ENCODE measurements at regions not wholly inside any gene's neighbourhood (a gene's known extent, or its start where the extent isn't known, plus 50 kb on each side); places are given as distances from the start of the nearest gene placed in this dataset.

- Histone ChIP-seq H3K9me2 (replicated peaks; ENCODE audit: low read depth, low read length) (no peaks in the 10 kb centered on the region), H3K27me3 (ENCODE audit: insufficient read depth, low read length, poor library complexity, severe bottlenecking) (no peaks in the 10 kb centered on the region), H3K79me2 (ENCODE audit: insufficient read depth, low read length) (no peaks in the 10 kb centered on the region), H3K4me3 (ENCODE audit: low read length, poor library complexity, severe bottlenecking) (no peak overlapping the region), H3K36me3 (ENCODE audit: insufficient read depth, low read length) (no peaks in the 10 kb centered on the region), H2AFZ (ENCODE audit: low read length) (no peak overlapping the region), H3F3A (ENCODE audit: low read depth) (no peaks in the 10 kb centered on the region), H3K9me3 (ENCODE audit: insufficient read depth, low read depth, low read length) (no peaks in the 10 kb centered on the region), H3K9ac (ENCODE audit: low read depth, low read length, poor library complexity, severe bottlenecking) (no peak overlapping the region), H4K20me1 (ENCODE audit: insufficient read depth, low read length, poor library complexity, severe bottlenecking) (no peaks in the 10 kb centered on the region), H3K4me1 (ENCODE audit: insufficient read depth, low read length, poor library complexity, severe bottlenecking) (no peaks in the 10 kb centered on the region), H3K4me2 (ENCODE audit: low read depth, low read length, poor library complexity, severe bottlenecking) (no peak overlapping the region)
- TF ChIP-seq CTCF (conservative IDR thresholded peaks at IDR 0.05; ENCODE audit: low read length) (no peak), EZH2phosphoT487 (IDR thresholded peaks at IDR 0.05; ENCODE audit: borderline replicate concordance) (no peak)
Observed at GRCh38 chr6:134464690-134465411, 146.9 kb upstream of the SGK1 start.

GRCh38 chr6:134458857-134459657 is 141.1 kb upstream of the SGK1 start:
- Histone ChIP-seq H2AFZ (ENCODE audit: low read length) (no peak overlapping the region), H3K9me3 (ENCODE audit: insufficient read depth, low read depth, low read length) (no peaks in the 10 kb centered on the region), H3K79me2 (ENCODE audit: insufficient read depth, low read length) (no peaks in the 10 kb centered on the region), H3K4me2 (ENCODE audit: low read depth, low read length, poor library complexity, severe bottlenecking) (no peak overlapping the region), H3F3A (ENCODE audit: low read depth) (no peaks in the 10 kb centered on the region), H4K20me1 (ENCODE audit: insufficient read depth, low read length, poor library complexity, severe bottlenecking) (no peaks in the 10 kb centered on the region), H3K9me2 (replicated peaks; ENCODE audit: low read depth, low read length) (no peaks in the 10 kb centered on the region), H3K36me3 (ENCODE audit: insufficient read depth, low read length) (no peaks in the 10 kb centered on the region), H3K27me3 (ENCODE audit: insufficient read depth, low read length, poor library complexity, severe bottlenecking) (no peaks in the 10 kb centered on the region), H3K9ac (ENCODE audit: low read depth, low read length, poor library complexity, severe bottlenecking) (no peak overlapping the region), H3K4me3 (ENCODE audit: low read length, poor library complexity, severe bottlenecking) (no peak overlapping the region), H3K4me1 (ENCODE audit: insufficient read depth, low read length, poor library complexity, severe bottlenecking) (no peaks in the 10 kb centered on the region)
- TF ChIP-seq EZH2phosphoT487 (IDR thresholded peaks at IDR 0.05; ENCODE audit: borderline replicate concordance) (no peak), CTCF (conservative IDR thresholded peaks at IDR 0.05; ENCODE audit: low read length) (no peak)

DNA sequence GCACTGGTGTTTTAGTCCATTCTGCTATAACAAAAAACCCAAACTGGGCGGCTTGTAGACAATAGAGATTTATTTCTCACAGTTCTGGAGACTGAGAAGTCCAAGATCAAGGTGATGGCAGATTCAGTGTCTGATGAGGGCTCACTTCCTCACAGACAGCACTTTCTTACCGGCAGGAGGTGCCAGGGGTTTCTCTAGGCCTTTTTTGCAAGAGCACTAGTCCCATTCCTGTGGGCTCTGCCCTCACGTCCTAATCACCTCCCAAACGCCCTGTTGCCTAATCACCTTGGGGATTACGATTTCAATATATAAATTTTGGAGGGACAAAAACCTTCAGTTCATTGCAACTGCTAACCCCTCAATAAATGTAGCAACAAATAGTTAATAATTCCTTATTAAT is 140.0 kb upstream of the SGK1 start:
- Histone ChIP-seq H4K20me1 (ENCODE audit: insufficient read depth, low read length, poor library complexity, severe bottlenecking) (no peaks in the 10 kb centered on the region), H2AFZ (ENCODE audit: low read length) (no peak overlapping the region)

More for the DNA sequence above, 140.0 kb upstream of the SGK1 start:
- Histone ChIP-seq H3K4me3 (ENCODE audit: low read length, poor library complexity, severe bottlenecking) (no peak overlapping the region), H3K4me2 (ENCODE audit: low read depth, low read length, poor library complexity, severe bottlenecking) (no peak overlapping the region), H3K79me2 (ENCODE audit: insufficient read depth, low read length) (no peaks in the 10 kb centered on the region), H3F3A (ENCODE audit: low read depth) (no peaks in the 10 kb centered on the region), H3K9me2 (replicated peaks; ENCODE audit: low read depth, low read length) (no peaks in the 10 kb centered on the region), H3K9ac (ENCODE audit: low read depth, low read length, poor library complexity, severe bottlenecking) (no peak overlapping the region), H3K36me3 (ENCODE audit: insufficient read depth, low read length) (no peaks in the 10 kb centered on the region), H3K4me1 (ENCODE audit: insufficient read depth, low read length, poor library complexity, severe bottlenecking) (no peaks in the 10 kb centered on the region), H3K9me3 (ENCODE audit: insufficient read depth, low read depth, low read length) (no peaks in the 10 kb centered on the region), H3K27me3 (ENCODE audit: insufficient read depth, low read length, poor library complexity, severe bottlenecking) (no peaks in the 10 kb centered on the region)
- TF ChIP-seq CTCF (conservative IDR thresholded peaks at IDR 0.05; ENCODE audit: low read length): no peak
- no peak for TF ChIP-seq EZH2phosphoT487 (IDR thresholded peaks at IDR 0.05; ENCODE audit: borderline replicate concordance)

Measured in Loucy (cell line).